ENCODE measurements at regions not wholly inside any gene's neighbourhood (a gene's known extent, or its start where the extent isn't known, plus 50 kb on each side); places are given as distances from the start of the nearest gene placed in this dataset.
A peak's percentile ranks its signal among the peaks of the same experiment; 100 is the strongest.

DNA sequence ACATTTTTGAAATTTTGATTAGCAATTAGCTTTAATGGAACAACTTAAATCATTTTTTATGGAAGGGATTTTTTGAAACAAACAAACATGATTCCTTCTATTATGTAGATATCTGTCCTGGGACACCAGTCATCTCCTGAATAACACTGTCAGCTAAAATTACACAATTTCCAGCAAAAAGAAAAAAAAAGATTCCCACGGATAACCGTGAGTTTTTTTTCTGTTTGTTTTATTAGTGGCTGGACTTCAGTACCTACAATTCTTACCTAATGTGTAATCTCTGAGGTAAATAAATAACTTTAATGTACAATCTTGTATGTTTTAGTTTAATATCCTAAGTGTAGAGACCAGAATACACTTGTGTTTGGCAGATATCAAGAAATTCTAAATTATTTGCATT, 126.6 kb upstream of the KYNU start:
- TF ChIP-seq, protein P1, sequence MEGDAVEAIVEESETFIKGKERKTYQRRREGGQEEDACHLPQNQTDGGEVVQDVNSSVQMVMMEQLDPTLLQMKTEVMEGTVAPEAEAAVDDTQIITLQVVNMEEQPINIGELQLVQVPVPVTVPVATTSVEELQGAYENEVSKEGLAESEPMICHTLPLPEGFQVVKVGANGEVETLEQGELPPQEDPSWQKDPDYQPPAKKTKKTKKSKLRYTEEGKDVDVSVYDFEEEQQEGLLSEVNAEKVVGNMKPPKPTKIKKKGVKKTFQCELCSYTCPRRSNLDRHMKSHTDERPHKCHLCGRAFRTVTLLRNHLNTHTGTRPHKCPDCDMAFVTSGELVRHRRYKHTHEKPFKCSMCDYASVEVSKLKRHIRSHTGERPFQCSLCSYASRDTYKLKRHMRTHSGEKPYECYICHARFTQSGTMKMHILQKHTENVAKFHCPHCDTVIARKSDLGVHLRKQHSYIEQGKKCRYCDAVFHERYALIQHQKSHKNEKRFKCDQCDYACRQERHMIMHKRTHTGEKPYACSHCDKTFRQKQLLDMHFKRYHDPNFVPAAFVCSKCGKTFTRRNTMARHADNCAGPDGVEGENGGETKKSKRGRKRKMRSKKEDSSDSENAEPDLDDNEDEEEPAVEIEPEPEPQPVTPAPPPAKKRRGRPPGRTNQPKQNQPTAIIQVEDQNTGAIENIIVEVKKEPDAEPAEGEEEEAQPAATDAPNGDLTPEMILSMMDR (IDR thresholded peaks at IDR 0.05; ENCODE audit: borderline replicate concordance, control extremely low read depth, extremely low read depth, insufficient read depth, missing control alignments), result no peak
- in situ Hi-C loops (cut with MboI; ENCODE audit: low sequenced_read_pairs, unreplicated experiment), result no loop called here
- no peak for DNase-seq (ENCODE audit: low spot score)

DNA sequence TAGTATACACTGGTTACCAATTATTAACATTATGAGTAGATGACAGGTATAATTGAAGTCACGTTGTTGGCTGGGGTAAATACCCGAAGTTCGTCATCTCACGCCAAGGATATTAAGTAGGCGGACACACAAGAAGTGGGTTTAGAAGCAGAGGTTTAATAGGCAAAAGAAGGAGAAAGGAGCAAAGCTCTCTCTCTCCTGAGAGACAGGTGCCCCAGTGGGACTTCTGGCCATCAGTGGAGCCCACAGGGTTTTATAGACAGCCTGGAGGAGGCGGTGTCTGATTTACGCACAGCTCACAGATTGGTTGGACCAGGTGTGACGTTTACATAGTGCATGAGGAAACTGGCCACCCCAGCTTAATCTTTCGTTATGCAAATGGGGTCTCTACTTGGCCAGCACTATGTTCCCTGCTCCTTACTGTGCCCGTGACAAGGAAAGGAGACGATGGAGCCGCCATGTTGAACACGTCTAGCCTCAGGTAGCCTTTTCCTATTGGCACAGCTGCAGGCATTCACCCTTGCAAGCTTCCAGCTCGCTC, 128.8 kb upstream of the KYNU start:
- TF ChIP-seq, protein P1 (IDR thresholded peaks at IDR 0.05; ENCODE audit: borderline replicate concordance, control extremely low read depth, extremely low read depth, insufficient read depth, missing control alignments), result no peak
- in situ Hi-C loops (cut with MboI; ENCODE audit: low sequenced_read_pairs, unreplicated experiment), result no loop called here
- no peak for DNase-seq (ENCODE audit: low spot score)

DNA sequence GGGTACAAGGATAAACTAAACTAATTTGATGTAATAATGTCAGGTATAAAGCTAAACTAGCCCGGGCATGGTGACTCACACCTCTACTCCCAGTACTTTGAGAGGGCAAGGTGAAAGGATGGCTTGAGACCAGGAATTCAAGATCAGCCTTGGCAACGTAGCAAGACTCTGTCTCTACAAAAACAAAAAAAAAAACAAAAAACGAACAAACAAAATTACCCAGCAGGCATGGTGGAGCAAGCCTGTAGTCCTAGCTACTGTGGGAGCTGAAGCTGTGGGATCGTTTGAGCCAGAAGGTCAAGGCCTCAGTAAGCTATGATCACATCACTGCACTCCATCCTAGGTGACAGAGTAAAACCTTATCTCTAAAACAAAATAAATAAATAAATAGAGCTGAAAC, 131.8 kb upstream of the KYNU start:
- in situ Hi-C loops (cut with MboI; ENCODE audit: low sequenced_read_pairs, unreplicated experiment), result no loop called here
- TF ChIP-seq, protein P1 (IDR thresholded peaks at IDR 0.05; ENCODE audit: borderline replicate concordance, control extremely low read depth, extremely low read depth, insufficient read depth, missing control alignments), result no peak
- DNase-seq (ENCODE audit: low spot score), result no peak

DNA sequence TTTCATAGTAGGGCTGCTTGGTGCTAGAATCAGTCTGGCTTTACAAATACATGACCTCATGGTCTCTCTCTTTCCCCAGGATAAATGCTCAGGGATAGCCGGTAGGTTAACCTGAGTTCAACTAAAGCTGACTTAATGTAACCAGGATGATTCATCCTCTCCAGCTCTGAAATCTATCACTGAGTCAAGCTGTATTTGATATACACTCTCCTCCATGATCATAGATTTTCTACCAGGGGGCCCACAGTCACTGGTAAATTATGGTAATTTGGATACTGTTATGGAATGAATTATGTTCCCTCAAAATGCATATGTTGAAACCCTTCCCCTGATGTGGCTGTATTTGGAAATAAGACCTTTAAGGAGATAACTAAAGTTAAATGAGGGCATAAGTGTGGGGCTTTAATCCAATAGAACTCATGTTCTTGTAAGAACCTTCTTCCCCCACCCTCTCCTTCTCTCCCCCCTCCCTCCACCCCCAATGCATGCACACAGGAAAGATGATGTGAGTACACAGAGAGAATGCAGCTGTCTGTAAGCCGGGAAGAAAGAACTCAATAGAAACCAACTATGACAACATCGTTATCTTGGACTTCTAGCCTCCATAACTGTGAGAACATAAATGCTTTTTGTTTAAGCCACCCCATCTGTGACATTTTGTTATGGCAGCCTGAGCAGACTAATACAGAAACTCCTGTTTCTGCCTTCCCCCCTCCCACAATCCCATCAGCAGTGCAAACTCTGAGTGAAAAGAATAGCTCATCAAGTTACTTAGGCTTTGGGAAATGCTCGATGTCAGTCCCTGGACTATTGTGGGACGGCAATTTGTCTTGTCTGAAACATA, 134.9 kb upstream of the KYNU start:
- DNase-seq (ENCODE audit: low spot score), result no peak
- in situ Hi-C loops (cut with MboI; ENCODE audit: low sequenced_read_pairs, unreplicated experiment), result no loop called here
- TF ChIP-seq, protein P1 (IDR thresholded peaks at IDR 0.05; ENCODE audit: borderline replicate concordance, control extremely low read depth, extremely low read depth, insufficient read depth, missing control alignments), result no peak

DNA sequence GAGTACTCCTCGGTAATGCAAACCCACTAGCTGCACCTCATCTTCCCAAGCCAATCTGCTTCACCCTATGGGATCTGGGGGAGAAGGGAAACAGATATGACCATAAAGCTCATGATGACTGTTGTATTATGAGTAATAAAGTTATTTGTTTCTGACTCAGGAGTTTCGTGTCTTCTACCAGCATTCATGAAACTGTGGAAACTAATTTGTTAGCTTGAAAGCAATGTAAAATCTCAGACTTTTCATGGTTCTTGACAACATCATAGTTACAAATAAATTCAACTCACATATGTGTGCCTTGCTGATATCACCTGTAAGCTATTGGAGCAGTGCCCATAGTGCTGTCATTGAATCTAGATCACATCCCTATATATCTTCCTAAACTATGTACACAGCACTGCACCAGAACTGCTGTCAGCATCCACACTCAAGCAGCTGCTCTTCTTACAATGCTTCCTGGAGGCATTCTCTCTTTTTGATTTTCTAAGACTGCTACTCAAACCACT, 135.6 kb upstream of the KYNU start:
- TF ChIP-seq, protein P1 (IDR thresholded peaks at IDR 0.05; ENCODE audit: borderline replicate concordance, control extremely low read depth, extremely low read depth, insufficient read depth, missing control alignments), result no peak
- peak; percentile 31 for DNase-seq (ENCODE audit: low spot score)
- in situ Hi-C loops (cut with MboI; ENCODE audit: low sequenced_read_pairs, unreplicated experiment), result no loop called here

DNA sequence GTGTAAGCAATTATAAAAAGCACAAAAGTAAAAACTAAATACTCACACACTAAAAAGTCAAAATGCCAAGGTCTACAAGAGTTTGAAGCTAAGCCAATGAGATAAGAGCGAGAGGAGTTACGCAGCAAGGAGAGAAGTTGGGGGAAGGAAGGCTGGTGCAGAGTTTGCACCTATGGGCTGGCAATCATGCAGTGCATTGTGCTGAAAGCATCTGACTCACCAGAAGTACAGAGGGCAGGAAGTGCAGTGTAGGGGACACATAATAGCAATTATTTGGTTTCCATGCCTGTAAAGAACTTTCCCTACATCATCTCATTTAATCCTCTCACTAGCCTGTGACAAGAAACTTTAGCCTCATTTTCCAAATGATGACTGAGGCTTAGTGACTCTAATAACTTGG, 142.7 kb upstream of the KYNU start:
- TF ChIP-seq, protein P1 (IDR thresholded peaks at IDR 0.05; ENCODE audit: borderline replicate concordance, control extremely low read depth, extremely low read depth, insufficient read depth, missing control alignments), result no peak
- in situ Hi-C loops (cut with MboI; ENCODE audit: low sequenced_read_pairs, unreplicated experiment), result no loop called here
- no peak for DNase-seq (ENCODE audit: low spot score)
